GM12874 (cell line): ENCODE measurements at regions not wholly inside any gene's neighbourhood (a gene's known extent, or its start where the extent isn't known, plus 50 kb on each side); places are given as distances from the start of the nearest gene placed in this dataset.

Source experiments
- CTCF ChIP-seq: IDR thresholded peaks from 2 replicates; pipeline ENCODE4 v1.5.1; 2011; ENCODE audit warnings: low read depth, mild to moderate bottlenecking, control low read depth, low read length, moderate library complexity; ENCODE audit not compliant: insufficient read depth

- TF ChIP-seq CTCF: peak; percentile 61
These were observed 400.9 kb downstream of the SNAPC1 start for GRCh38 chr14:62162998-62163589.

- TF ChIP-seq CTCF: no peak
These were observed 406.4 kb downstream of the SNAPC1 start for GRCh38 chr14:62168564-62169155.

- TF ChIP-seq CTCF: peak; percentile 54; the same call in 1 of the 2 replicates
These were observed 417.3 kb downstream of the SNAPC1 start for GRCh38 chr14:62179367-62180018.

GRCh38 chr14:62181591-62181990 is 419.4 kb downstream of the SNAPC1 start:
- TF ChIP-seq CTCF: no peak

GRCh38 chr14:62185078-62185477 is 422.9 kb downstream of the SNAPC1 start:
- TF ChIP-seq CTCF: no peak

- TF ChIP-seq CTCF: no peak
These were observed 425.0 kb downstream of the SNAPC1 start for GRCh38 chr14:62187265-62187664.

- TF ChIP-seq CTCF: no peak
These were observed 427.5 kb downstream of the SNAPC1 start for GRCh38 chr14:62189698-62190097.
